Jurkat, Clone E6-1 (cell line): ENCODE measurements at regions not wholly inside any gene's neighbourhood (a gene's known extent, or its start where the extent isn't known, plus 50 kb on each side); places are given as distances from the start of the nearest gene placed in this dataset.
"Not testable (repeated sequence)": the region's sequence is repeated elsewhere in the genome, so short reads cannot be mapped to it uniquely, and the experiment has no call there.

ENCODE experiments used
- DNase-seq: peaks from one replicate; pipeline ENCODE4 v3.0.0-alpha.2; 2011; ENCODE audit warnings: low read depth, low spot score
- H3K4me3 ChIP-seq: 2 replicates; pipeline ENCODE4 v1.5.1; 2011; ENCODE audit warnings: mild to moderate bottlenecking, low read length, control low read depth, moderate library complexity

GRCh38 chr2:15759791-15760190 lies 168.1 kb downstream of the DDX1 start:
- not testable (repeated sequence) for H3K4me3 ChIP-seq, DNase-seq

GRCh38 chr2:15760232-15760910 lies 168.7 kb downstream of the DDX1 start:
- no peak overlapping the region for H3K4me3 ChIP-seq
- no peak for DNase-seq

- H3K4me3 ChIP-seq: no peak overlapping the region
- no peak for DNase-seq
Observed at GRCh38 chr2:15761056-15761455, 169.4 kb downstream of the DDX1 start.

- no peak overlapping the region for H3K4me3 ChIP-seq
- no peak for DNase-seq
Observed at GRCh38 chr2:15761910-15762309, 170.2 kb downstream of the DDX1 start.

- DNase-seq: no peak
- H3K4me3 ChIP-seq: no peak overlapping the region
Observed at GRCh38 chr2:15762449-15762848, 170.8 kb downstream of the DDX1 start.

GRCh38 chr2:15763106-15763821 lies 171.6 kb downstream of the DDX1 start:
- DNase-seq: no peak

GRCh38 chr2:15763822-15764682 lies 172.4 kb downstream of the DDX1 start:
- H3K4me3 ChIP-seq: no peak overlapping the region
- DNase-seq: no peak

More at GRCh38 chr2:15763106-15763821, 171.6 kb downstream of the DDX1 start:
- no peak overlapping the region for H3K4me3 ChIP-seq

GRCh38 chr2:15764683-15765011 lies 173.0 kb downstream of the DDX1 start:
- DNase-seq: no peak
- H3K4me3 ChIP-seq: no peak overlapping the region

GRCh38 chr2:15765211-15765610 lies 173.5 kb downstream of the DDX1 start:
- no peak for DNase-seq
- no peak overlapping the region for H3K4me3 ChIP-seq

GRCh38 chr2:15765686-15766302 lies 174.1 kb downstream of the DDX1 start:
- no peak overlapping the region for H3K4me3 ChIP-seq
- DNase-seq: no peak

- no peak overlapping the region for H3K4me3 ChIP-seq
- no peak for DNase-seq
Observed at GRCh38 chr2:15766303-15766861, 174.0 kb upstream of the MYCN start.

GRCh38 chr2:15766911-15767597 lies 173.3 kb upstream of the MYCN start:
- no peak for DNase-seq
- H3K4me3 ChIP-seq: no peak overlapping the region

GRCh38 chr2:15767679-15768078 lies 172.7 kb upstream of the MYCN start:
- H3K4me3 ChIP-seq: no peak overlapping the region
- no peak for DNase-seq

- no peak for DNase-seq
- no peak overlapping the region for H3K4me3 ChIP-seq
Observed at GRCh38 chr2:15768142-15768541, 172.2 kb upstream of the MYCN start.

- no peak overlapping the region for H3K4me3 ChIP-seq
- no peak for DNase-seq
Observed at GRCh38 chr2:15768615-15769014, 171.7 kb upstream of the MYCN start.

- no peak for DNase-seq
- H3K4me3 ChIP-seq: no peak overlapping the region
Observed at GRCh38 chr2:15769235-15769634, 171.1 kb upstream of the MYCN start.

- DNase-seq: no peak
- H3K4me3 ChIP-seq: no peak overlapping the region
Observed at GRCh38 chr2:15769676-15770547, 170.4 kb upstream of the MYCN start.

- DNase-seq: no peak
- H3K4me3 ChIP-seq: no peak overlapping the region
Observed at GRCh38 chr2:15770606-15771005, 169.7 kb upstream of the MYCN start.
